ENCODE measurements at regions not wholly inside any gene's neighbourhood (a gene's known extent, or its start where the extent isn't known, plus 50 kb on each side); places are given as distances from the start of the nearest gene placed in this dataset.
A peak's percentile ranks its signal among the peaks of the same experiment; 100 is the strongest.

- Histone ChIP-seq H3K4me1 (no peaks in the 10 kb centered on the region), H3K27ac (no peak overlapping the region), H3K27me3 (no peaks in the 10 kb centered on the region), H3K9me3 (no peaks in the 10 kb centered on the region), H3K36me3 (replicated peaks in 1 of 2; ENCODE audit: insufficient read depth in 1 of 2, low read depth in 2 of 2) (no peaks in the 10 kb centered on the region), H3K4me3 (no peak overlapping the region)
- 69 to 71% methylated on average over 4 of the region's 4 CpGs for WGBS, 2 donors
- ATAC-seq (no peak), DNase-seq (no peak)
- intact Hi-C loops (cut with DNase I), result no loop called here
- TF ChIP-seq POLR2A (IDR thresholded peaks at IDR 0.05) (no peak), CTCF (IDR thresholded peaks at IDR 0.05) (no peak)
Measured at GRCh38 chr11:115766561-115766960, 262.3 kb upstream of the CADM1 start.

- no peak for TF ChIP-seq POLR2A (IDR thresholded peaks at IDR 0.05)
- DNase-seq (no peak), ATAC-seq (no peak)
- intact Hi-C loops (cut with DNase I), result no loop called here
- Histone ChIP-seq H3K9me3 (no peaks in the 10 kb centered on the region), H3K27me3 (no peaks in the 10 kb centered on the region), H3K4me1 (no peaks in the 10 kb centered on the region), H3K4me3 (no peak overlapping the region), H3K36me3 (replicated peaks in 1 of 2; ENCODE audit: insufficient read depth in 1 of 2, low read depth in 2 of 2) (no peaks in the 10 kb centered on the region), H3K27ac (no peak overlapping the region)
- 60 to 66% methylated on average over 6 of the region's 6 CpGs for WGBS, 2 donors
Measured at GRCh38 chr11:115765803-115766239, 261.6 kb upstream of the CADM1 start.

GRCh38 chr11:115764176-115764575, 260.0 kb upstream of the CADM1 start:
- TF ChIP-seq POLR2A (IDR thresholded peaks at IDR 0.05), result no peak
- no peak for TF ChIP-seq CTCF (IDR thresholded peaks at IDR 0.05)
- 35 to 44% methylated on average over 7 of the region's 7 CpGs for WGBS, 2 donors
- ATAC-seq (no peak), DNase-seq (no peak)
- peaks cover 11% of the 10 kb centered on the region for H3K4me1 ChIP-seq
- no peaks in the 10 kb centered on the region for H3K9me3 ChIP-seq
- no peak overlapping the region for H3K4me3 ChIP-seq
- H3K36me3 ChIP-seq (replicated peaks in 1 of 2; ENCODE audit: insufficient read depth in 1 of 2, low read depth in 2 of 2), result no peaks in the 10 kb centered on the region
- intact Hi-C loops (cut with DNase I), result no loop called here
- no peak overlapping the region for H3K27ac ChIP-seq
- peaks cover 0 to 12% of the 10 kb centered on the region in 2 donors for H3K27me3 ChIP-seq

- no peak overlapping the region for H3K4me3 ChIP-seq
- ATAC-seq (no peak), DNase-seq (no peak)
- H3K27me3 ChIP-seq, result peaks cover 0 to 12% of the 10 kb centered on the region in 2 donors
- no peaks in the 10 kb centered on the region for H3K36me3 ChIP-seq (replicated peaks in 1 of 2; ENCODE audit: insufficient read depth in 1 of 2, low read depth in 2 of 2)
- H3K27ac ChIP-seq, result no peak overlapping the region
- intact Hi-C loops (cut with DNase I), result no loop called here
- no peaks in the 10 kb centered on the region for H3K9me3 ChIP-seq
- peaks cover 11% of the 10 kb centered on the region for H3K4me1 ChIP-seq
- TF ChIP-seq POLR2A (IDR thresholded peaks at IDR 0.05) (no peak), CTCF (IDR thresholded peaks at IDR 0.05) (no peak)
- WGBS, 2 donors, result 59 to 71% methylated on average over 1 of the region's 1 CpG
Measured at GRCh38 chr11:115761817-115762216, 257.6 kb upstream of the CADM1 start.

- Histone ChIP-seq H3K27me3 (peaks cover 0 to 12% of the 10 kb centered on the region in 2 donors), H3K4me1 (peaks cover 11% of the 10 kb centered on the region), H3K36me3 (replicated peaks in 1 of 2; ENCODE audit: insufficient read depth in 1 of 2, low read depth in 2 of 2) (no peaks in the 10 kb centered on the region), H3K27ac (no peak overlapping the region), H3K9me3 (no peaks in the 10 kb centered on the region), H3K4me3 (no peak overlapping the region)
- intact Hi-C loops (cut with DNase I), result no loop called here
- no peak for TF ChIP-seq POLR2A (IDR thresholded peaks at IDR 0.05)
- ATAC-seq, result no peak
- 75% methylated on average over 1 of the region's 1 CpG; no CpG with 5 or more reads in 1 of the 2 donors for WGBS, 2 donors
- peak in 1 of 4 donors; percentile 33 for DNase-seq
Measured at GRCh38 chr11:115761348-115761747, 257.1 kb upstream of the CADM1 start.
